ENCODE measurements at regions not wholly inside any gene's neighbourhood (a gene's known extent, or its start where the extent isn't known, plus 50 kb on each side); places are given as distances from the start of the nearest gene placed in this dataset.
"Not testable (repeated sequence)": the region's sequence is repeated elsewhere in the genome, so short reads cannot be mapped to it uniquely, and the experiment has no call there.

- H3K9me3 ChIP-seq (ENCODE audit: low read length), result no peaks in the 10 kb centered on the region
- H3K9ac ChIP-seq (ENCODE audit: low read length), result no peak overlapping the region
- no peaks in the 10 kb centered on the region for H3K36me3 ChIP-seq (ENCODE audit: insufficient read depth, low read length)
- H3K4me3 ChIP-seq (ENCODE audit: low read depth in 1 of 2, low read length in 2 of 2), result no peak overlapping the region
- H3K4me1 ChIP-seq (ENCODE audit: insufficient read depth, low read length), result peaks cover 1% of the 10 kb centered on the region
- H3K27ac ChIP-seq (ENCODE audit: low read depth, low read length), result no peak overlapping the region
- H3K27me3 ChIP-seq (ENCODE audit: control insufficient read depth in 1 of 2, insufficient read depth in 2 of 2, low read length in 2 of 2), result no peaks in the 10 kb centered on the region
Observed at GRCh38 chr2:205877496-205877895, 195.2 kb downstream of the NRP2 start.

GRCh38 chr2:205876127-205876526 lies 193.8 kb downstream of the NRP2 start:
- no peaks in the 10 kb centered on the region for H3K27me3 ChIP-seq (ENCODE audit: control insufficient read depth in 1 of 2, insufficient read depth in 2 of 2, low read length in 2 of 2)
- H3K9ac ChIP-seq (ENCODE audit: low read length), result no peak overlapping the region
- H3K9me3 ChIP-seq (ENCODE audit: low read length), result no peaks in the 10 kb centered on the region
- no peaks in the 10 kb centered on the region for H3K4me1 ChIP-seq (ENCODE audit: insufficient read depth, low read length)
- H3K36me3 ChIP-seq (ENCODE audit: insufficient read depth, low read length), result no peaks in the 10 kb centered on the region
- H3K27ac ChIP-seq (ENCODE audit: low read depth, low read length), result no peak overlapping the region
- no peak overlapping the region for H3K4me3 ChIP-seq (ENCODE audit: low read depth in 1 of 2, low read length in 2 of 2)

GRCh38 chr2:205872716-205873115 lies 190.4 kb downstream of the NRP2 start:
- Histone ChIP-seq H3K27me3 (ENCODE audit: control insufficient read depth in 1 of 2, insufficient read depth in 2 of 2, low read length in 2 of 2) (no peaks in the 10 kb centered on the region), H3K27ac (ENCODE audit: low read depth, low read length) (no peak overlapping the region), H3K4me1 (ENCODE audit: insufficient read depth, low read length) (no peaks in the 10 kb centered on the region), H3K9me3 (ENCODE audit: low read length) (no peaks in the 10 kb centered on the region), H3K36me3 (ENCODE audit: insufficient read depth, low read length) (no peaks in the 10 kb centered on the region), H3K9ac (ENCODE audit: low read length) (no peak overlapping the region), H3K4me3 (ENCODE audit: low read depth in 1 of 2, low read length in 2 of 2) (no peak overlapping the region)

GRCh38 chr2:205869439-205869838 lies 187.1 kb downstream of the NRP2 start:
- no peaks in the 10 kb centered on the region for H3K27me3 ChIP-seq (ENCODE audit: control insufficient read depth in 1 of 2, insufficient read depth in 2 of 2, low read length in 2 of 2)
- no peaks in the 10 kb centered on the region for H3K36me3 ChIP-seq (ENCODE audit: insufficient read depth, low read length)
- peaks cover 15% of the 10 kb centered on the region for H3K4me1 ChIP-seq (ENCODE audit: insufficient read depth, low read length)
- H3K27ac ChIP-seq (ENCODE audit: low read depth, low read length), result no peak overlapping the region
- no peak overlapping the region for H3K9ac ChIP-seq (ENCODE audit: low read length)
- no peaks in the 10 kb centered on the region for H3K9me3 ChIP-seq (ENCODE audit: low read length)
- no peak overlapping the region for H3K4me3 ChIP-seq (ENCODE audit: low read depth in 1 of 2, low read length in 2 of 2)

GRCh38 chr2:205868773-205869333 lies 186.6 kb downstream of the NRP2 start:
- H3K27ac ChIP-seq (ENCODE audit: low read depth, low read length), result no peak overlapping the region
- no peak overlapping the region for H3K4me3 ChIP-seq (ENCODE audit: low read depth in 1 of 2, low read length in 2 of 2)
- no peaks in the 10 kb centered on the region for H3K27me3 ChIP-seq (ENCODE audit: control insufficient read depth in 1 of 2, insufficient read depth in 2 of 2, low read length in 2 of 2)
- no peaks in the 10 kb centered on the region for H3K9me3 ChIP-seq (ENCODE audit: low read length)
- peaks cover 15% of the 10 kb centered on the region for H3K4me1 ChIP-seq (ENCODE audit: insufficient read depth, low read length)
- no peaks in the 10 kb centered on the region for H3K36me3 ChIP-seq (ENCODE audit: insufficient read depth, low read length)
- H3K9ac ChIP-seq (ENCODE audit: low read length), result no peak overlapping the region

GRCh38 chr2:205868053-205868452 lies 185.8 kb downstream of the NRP2 start:
- Histone ChIP-seq H3K9me3 (ENCODE audit: low read length) (no peaks in the 10 kb centered on the region), H3K4me3 (ENCODE audit: low read depth in 1 of 2, low read length in 2 of 2) (no peak overlapping the region), H3K9ac (ENCODE audit: low read length) (no peak overlapping the region), H3K36me3 (ENCODE audit: insufficient read depth, low read length) (no peaks in the 10 kb centered on the region), H3K27ac (ENCODE audit: low read depth, low read length) (no peak overlapping the region), H3K4me1 (ENCODE audit: insufficient read depth, low read length) (peaks cover 15% of the 10 kb centered on the region), H3K27me3 (ENCODE audit: control insufficient read depth in 1 of 2, insufficient read depth in 2 of 2, low read length in 2 of 2) (no peaks in the 10 kb centered on the region)

- H3K9me3 ChIP-seq (ENCODE audit: low read length), result no peaks in the 10 kb centered on the region
- H3K9ac ChIP-seq (ENCODE audit: low read length), result no peak overlapping the region
- H3K4me1 ChIP-seq (ENCODE audit: insufficient read depth, low read length), result peaks cover 15% of the 10 kb centered on the region
- H3K4me3 ChIP-seq (ENCODE audit: low read depth in 1 of 2, low read length in 2 of 2), result no peak overlapping the region
- no peaks in the 10 kb centered on the region for H3K36me3 ChIP-seq (ENCODE audit: insufficient read depth, low read length)
- H3K27ac ChIP-seq (ENCODE audit: low read depth, low read length), result no peak overlapping the region
- no peaks in the 10 kb centered on the region for H3K27me3 ChIP-seq (ENCODE audit: control insufficient read depth in 1 of 2, insufficient read depth in 2 of 2, low read length in 2 of 2)
Observed at GRCh38 chr2:205867371-205867770, 185.1 kb downstream of the NRP2 start.

GRCh38 chr2:205865905-205866441 lies 183.7 kb downstream of the NRP2 start:
- H3K27me3 ChIP-seq (ENCODE audit: control insufficient read depth in 1 of 2, insufficient read depth in 2 of 2, low read length in 2 of 2), result no peaks in the 10 kb centered on the region
- H3K9me3 ChIP-seq (ENCODE audit: low read length), result no peaks in the 10 kb centered on the region
- no peaks in the 10 kb centered on the region for H3K36me3 ChIP-seq (ENCODE audit: insufficient read depth, low read length)
- H3K4me3 ChIP-seq (ENCODE audit: low read depth in 1 of 2, low read length in 2 of 2), result no peak overlapping the region
- H3K27ac ChIP-seq (ENCODE audit: low read depth, low read length), result peak overlapping the region; percentile 10
- no peak overlapping the region for H3K9ac ChIP-seq (ENCODE audit: low read length)
- peaks cover 15% of the 10 kb centered on the region for H3K4me1 ChIP-seq (ENCODE audit: insufficient read depth, low read length)

- H3K36me3 ChIP-seq (ENCODE audit: insufficient read depth, low read length), result no peaks in the 10 kb centered on the region
Observed at GRCh38 chr2:205865056-205865455, 182.8 kb downstream of the NRP2 start.

GRCh38 chr2:205864491-205864890 lies 182.2 kb downstream of the NRP2 start:
- Histone ChIP-seq H3K4me3 (ENCODE audit: low read depth in 1 of 2, low read length in 2 of 2) (no peak overlapping the region), H3K27ac (ENCODE audit: low read depth, low read length) (no peak overlapping the region), H3K27me3 (ENCODE audit: control insufficient read depth in 1 of 2, insufficient read depth in 2 of 2, low read length in 2 of 2) (no peaks in the 10 kb centered on the region), H3K9ac (ENCODE audit: low read length) (no peak overlapping the region), H3K9me3 (ENCODE audit: low read length) (no peaks in the 10 kb centered on the region), H3K4me1 (ENCODE audit: insufficient read depth, low read length) (peaks cover 29% of the 10 kb centered on the region), H3K36me3 (ENCODE audit: insufficient read depth, low read length) (no peaks in the 10 kb centered on the region)

More at GRCh38 chr2:205865056-205865455, 182.8 kb downstream of the NRP2 start:
- Histone ChIP-seq H3K27me3 (ENCODE audit: control insufficient read depth in 1 of 2, insufficient read depth in 2 of 2, low read length in 2 of 2) (no peaks in the 10 kb centered on the region), H3K4me1 (ENCODE audit: insufficient read depth, low read length) (peaks cover 23% of the 10 kb centered on the region), H3K27ac (ENCODE audit: low read depth, low read length) (no peak overlapping the region), H3K9ac (ENCODE audit: low read length) (no peak overlapping the region), H3K4me3 (ENCODE audit: low read depth in 1 of 2, low read length in 2 of 2) (no peak overlapping the region), H3K9me3 (ENCODE audit: low read length) (no peaks in the 10 kb centered on the region)

GRCh38 chr2:205862761-205863160 lies 180.5 kb downstream of the NRP2 start:
- not testable (repeated sequence) for H3K27me3 ChIP-seq (ENCODE audit: control insufficient read depth in 1 of 2, insufficient read depth in 2 of 2, low read length in 2 of 2); H3K27ac ChIP-seq (ENCODE audit: low read depth, low read length); H3K36me3 ChIP-seq (ENCODE audit: insufficient read depth, low read length); H3K9ac ChIP-seq (ENCODE audit: low read length); H3K9me3 ChIP-seq (ENCODE audit: low read length); H3K4me3 ChIP-seq (ENCODE audit: low read depth in 1 of 2, low read length in 2 of 2)
- peaks cover 32% of the 10 kb centered on the region for H3K4me1 ChIP-seq (ENCODE audit: insufficient read depth, low read length)

- no peaks in the 10 kb centered on the region for H3K27me3 ChIP-seq (ENCODE audit: control insufficient read depth in 1 of 2, insufficient read depth in 2 of 2, low read length in 2 of 2)
Observed at GRCh38 chr2:205860885-205861284, 178.6 kb downstream of the NRP2 start.

More at GRCh38 chr2:205860885-205861284, 178.6 kb downstream of the NRP2 start:
- H3K27ac ChIP-seq (ENCODE audit: low read depth, low read length), result no peak overlapping the region
- H3K4me3 ChIP-seq (ENCODE audit: low read depth in 1 of 2, low read length in 2 of 2), result no peak overlapping the region
- H3K9ac ChIP-seq (ENCODE audit: low read length), result no peak overlapping the region
- no peaks in the 10 kb centered on the region for H3K9me3 ChIP-seq (ENCODE audit: low read length)
- peaks cover 28% of the 10 kb centered on the region for H3K4me1 ChIP-seq (ENCODE audit: insufficient read depth, low read length)
- no peaks in the 10 kb centered on the region for H3K36me3 ChIP-seq (ENCODE audit: insufficient read depth, low read length)
